Esophagus (tissue), 2 donors: ENCODE measurements at regions not wholly inside any gene's neighbourhood (a gene's known extent, or its start where the extent isn't known, plus 50 kb on each side); places are given as distances from the start of the nearest gene placed in this dataset.

Experiments used
- H3K27ac ChIP-seq, 2 donors: one replicate each; pipeline ENCODE4 v1.5.1; 2013; ENCODE audit warnings: low read depth in 2 of 2, mild to moderate bottlenecking in 2 of 2, inconsistent platforms in 1 of 2, low read length in 1 of 2, moderate library complexity in 1 of 2
- H3K27me3 ChIP-seq, 2 donors: one replicate each; pipeline ENCODE4 v1.6.1; 2013; ENCODE audit warnings: low read length in 2 of 2, control low read depth in 1 of 2, mild to moderate bottlenecking in 1 of 2; ENCODE audit not compliant: insufficient read depth in 2 of 2, control insufficient read depth in 1 of 2
- H3K36me3 ChIP-seq, 2 donors: one replicate each; pipeline ENCODE4 v1.6.1; 2013; ENCODE audit warnings: low read length in 1 of 2; ENCODE audit not compliant: control insufficient read depth in 2 of 2, insufficient read depth in 2 of 2
- H3K4me1 ChIP-seq, 2 donors: one replicate each; pipeline ENCODE4 v1.6.1; 2013; ENCODE audit warnings: low read length in 1 of 2; ENCODE audit not compliant: control insufficient read depth in 2 of 2, insufficient read depth in 2 of 2
- H3K4me3 ChIP-seq, 2 donors: one replicate each; pipeline ENCODE4 v1.5.1; 2013; ENCODE audit warnings: low read length in 2 of 2, mild to moderate bottlenecking in 2 of 2, low read depth in 1 of 2, moderate library complexity in 1 of 2
- H3K9me3 ChIP-seq, 2 donors: one replicate each; pipeline ENCODE4 v1.6.1; 2013; ENCODE audit warnings: mild to moderate bottlenecking in 2 of 2, low read depth in 1 of 2, low read length in 1 of 2, moderate library complexity in 1 of 2; ENCODE audit not compliant: control insufficient read depth in 2 of 2, insufficient read depth in 1 of 2
- WGBS, 2 donors: extraction: QIAGEN DNeasy Blood & Tissue Kit; methylation state at CpG; one replicate each; pipeline ENCODE4 v1.1.7; 2013; 5-methylcytosine and 5-hydroxymethylcytosine counted together
- donor health status: healthy with polysubstance abuse.
- donor health status: Bipolar disorder and iron deficiency.

DNA sequence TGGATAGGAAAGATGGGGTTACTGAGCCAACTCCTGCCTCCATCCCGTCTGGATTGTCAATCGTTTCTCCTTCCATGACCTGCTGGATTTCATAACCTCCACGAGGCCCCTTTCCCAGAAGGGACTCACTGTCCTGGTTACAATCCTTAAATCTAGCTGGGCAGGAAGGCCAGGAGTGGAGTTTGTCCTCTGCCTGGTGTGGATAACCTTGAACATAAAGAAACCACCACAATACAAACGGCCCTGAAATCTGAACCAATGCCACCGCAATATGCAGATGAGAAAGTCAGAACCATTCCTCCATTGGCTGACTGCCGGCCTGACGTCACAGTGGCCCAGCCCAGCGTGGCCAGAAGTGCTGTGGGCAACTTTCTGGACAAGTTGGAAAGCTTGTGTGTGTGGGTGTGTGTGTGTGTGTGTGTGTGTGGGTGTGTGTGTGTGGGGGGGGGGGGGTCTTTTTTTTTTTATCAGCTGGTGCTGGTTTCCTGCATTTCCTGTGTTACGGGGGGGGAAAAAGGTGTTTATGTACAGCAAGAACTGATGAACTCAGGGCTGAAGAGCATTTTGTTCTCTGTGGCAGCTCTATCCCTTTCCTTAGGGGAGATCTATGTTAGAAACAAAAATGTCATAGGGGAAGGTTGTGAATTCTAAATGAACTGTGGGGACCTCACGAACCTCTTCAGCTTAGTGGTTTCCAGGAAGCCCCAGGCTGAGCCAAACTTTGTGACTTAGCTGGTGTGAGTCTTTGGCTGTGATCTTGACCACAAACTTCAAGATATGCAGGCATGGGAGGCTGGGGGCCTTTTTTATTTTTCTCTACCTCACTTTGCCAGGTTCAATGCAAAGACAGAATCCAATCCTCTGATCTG is 81.6 kb upstream of the MED13L start:
- WGBS, 2 donors: 8 to 23% methylated on average over 10 of the region's 10 CpGs
- H3K9me3 ChIP-seq: no peaks in the 10 kb centered on the region
- H3K27ac ChIP-seq: peak overlapping the region; percentile 63 to 90
- H3K4me3 ChIP-seq: no peak overlapping the region
- peaks cover 0 to 2% of the 10 kb centered on the region in 2 donors for H3K4me1 ChIP-seq
- H3K36me3 ChIP-seq: no peaks in the 10 kb centered on the region
- H3K27me3 ChIP-seq: no peaks in the 10 kb centered on the region

GRCh38 chr12:116360579-116361413 is 83.3 kb upstream of the MED13L start:
- Histone ChIP-seq H3K27me3 (no peaks in the 10 kb centered on the region), H3K27ac (no peak overlapping the region), H3K9me3 (no peaks in the 10 kb centered on the region), H3K36me3 (no peaks in the 10 kb centered on the region), H3K4me3 (no peak overlapping the region), H3K4me1 (peaks cover 0 to 2% of the 10 kb centered on the region in 2 donors)
- 92 to 94% methylated on average over 6 of the region's 6 CpGs for WGBS, 2 donors

GRCh38 chr12:116361414-116362223 is 84.1 kb upstream of the MED13L start:
- no peak overlapping the region for H3K27ac ChIP-seq
- H3K4me1 ChIP-seq: peaks cover 0 to 2% of the 10 kb centered on the region in 2 donors
- no peaks in the 10 kb centered on the region for H3K27me3 ChIP-seq
- H3K4me3 ChIP-seq: no peak overlapping the region
- 78 to 80% methylated on average over 19 of the region's 19 CpGs for WGBS, 2 donors
- no peaks in the 10 kb centered on the region for H3K36me3 ChIP-seq
- no peaks in the 10 kb centered on the region for H3K9me3 ChIP-seq

GRCh38 chr12:116365114-116365513 is 87.6 kb upstream of the MED13L start:
- H3K27ac ChIP-seq: no peak overlapping the region
- no peak overlapping the region for H3K4me3 ChIP-seq
- H3K4me1 ChIP-seq: no peaks in the 10 kb centered on the region
- no peaks in the 10 kb centered on the region for H3K9me3 ChIP-seq
- 58 to 74% methylated on average over 2 of the region's 2 CpGs for WGBS, 2 donors
- H3K27me3 ChIP-seq: no peaks in the 10 kb centered on the region
- no peaks in the 10 kb centered on the region for H3K36me3 ChIP-seq

GRCh38 chr12:116365606-116366455 is 88.3 kb upstream of the MED13L start:
- Histone ChIP-seq H3K4me3 (no peak overlapping the region), H3K27ac (no peak overlapping the region), H3K27me3 (no peaks in the 10 kb centered on the region), H3K9me3 (no peaks in the 10 kb centered on the region), H3K36me3 (no peaks in the 10 kb centered on the region), H3K4me1 (no peaks in the 10 kb centered on the region)
- 88 to 90% methylated on average over 17 of the region's 17 CpGs for WGBS, 2 donors

DNA sequence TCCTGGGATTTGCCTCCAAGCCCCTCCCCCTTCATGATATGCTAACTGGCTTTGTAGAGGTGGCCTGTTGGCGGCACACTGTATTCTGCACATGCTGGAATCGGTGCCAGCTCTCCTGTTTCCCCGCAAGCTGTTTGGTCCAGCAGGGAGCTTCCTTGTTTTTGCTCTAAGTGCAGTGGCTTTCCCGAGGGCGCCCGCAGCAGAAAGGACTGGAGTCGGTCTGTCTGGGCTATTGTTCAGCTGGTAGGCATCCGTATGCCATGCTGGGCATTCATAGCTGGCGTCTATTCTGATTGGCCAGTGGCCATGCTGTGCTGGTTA is 88.9 kb upstream of the MED13L start:
- Histone ChIP-seq H3K4me1 (no peaks in the 10 kb centered on the region), H3K27me3 (no peaks in the 10 kb centered on the region), H3K27ac (no peak overlapping the region), H3K9me3 (no peaks in the 10 kb centered on the region), H3K4me3 (no peak overlapping the region), H3K36me3 (no peaks in the 10 kb centered on the region)
- WGBS, 2 donors: 55 to 75% methylated on average over 9 of the region's 9 CpGs

DNA sequence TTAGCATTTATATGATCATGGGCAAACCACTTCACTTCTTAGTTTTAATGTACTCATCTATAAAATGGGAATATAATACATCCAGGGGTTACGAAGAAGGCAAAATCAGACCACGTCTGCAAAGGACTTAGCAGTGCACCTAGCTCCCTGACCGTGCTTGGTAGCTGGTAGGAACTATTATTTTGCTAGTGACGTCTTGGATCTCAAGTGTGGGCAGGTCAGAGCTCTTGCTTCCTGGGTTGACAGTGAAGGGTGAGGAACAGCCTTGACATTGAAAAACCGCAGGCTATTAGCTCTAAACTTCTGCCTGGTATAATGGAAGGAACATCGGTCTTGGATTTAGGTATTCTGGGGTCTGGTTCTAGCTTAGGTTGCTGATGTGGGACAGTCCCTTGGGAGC is 89.3 kb upstream of the MED13L start:
- Histone ChIP-seq H3K9me3 (no peaks in the 10 kb centered on the region), H3K4me1 (no peaks in the 10 kb centered on the region), H3K27me3 (no peaks in the 10 kb centered on the region), H3K4me3 (no peak overlapping the region), H3K27ac (no peak overlapping the region), H3K36me3 (no peaks in the 10 kb centered on the region)
- WGBS, 2 donors: 85 to 91% methylated on average over 6 of the region's 6 CpGs

DNA sequence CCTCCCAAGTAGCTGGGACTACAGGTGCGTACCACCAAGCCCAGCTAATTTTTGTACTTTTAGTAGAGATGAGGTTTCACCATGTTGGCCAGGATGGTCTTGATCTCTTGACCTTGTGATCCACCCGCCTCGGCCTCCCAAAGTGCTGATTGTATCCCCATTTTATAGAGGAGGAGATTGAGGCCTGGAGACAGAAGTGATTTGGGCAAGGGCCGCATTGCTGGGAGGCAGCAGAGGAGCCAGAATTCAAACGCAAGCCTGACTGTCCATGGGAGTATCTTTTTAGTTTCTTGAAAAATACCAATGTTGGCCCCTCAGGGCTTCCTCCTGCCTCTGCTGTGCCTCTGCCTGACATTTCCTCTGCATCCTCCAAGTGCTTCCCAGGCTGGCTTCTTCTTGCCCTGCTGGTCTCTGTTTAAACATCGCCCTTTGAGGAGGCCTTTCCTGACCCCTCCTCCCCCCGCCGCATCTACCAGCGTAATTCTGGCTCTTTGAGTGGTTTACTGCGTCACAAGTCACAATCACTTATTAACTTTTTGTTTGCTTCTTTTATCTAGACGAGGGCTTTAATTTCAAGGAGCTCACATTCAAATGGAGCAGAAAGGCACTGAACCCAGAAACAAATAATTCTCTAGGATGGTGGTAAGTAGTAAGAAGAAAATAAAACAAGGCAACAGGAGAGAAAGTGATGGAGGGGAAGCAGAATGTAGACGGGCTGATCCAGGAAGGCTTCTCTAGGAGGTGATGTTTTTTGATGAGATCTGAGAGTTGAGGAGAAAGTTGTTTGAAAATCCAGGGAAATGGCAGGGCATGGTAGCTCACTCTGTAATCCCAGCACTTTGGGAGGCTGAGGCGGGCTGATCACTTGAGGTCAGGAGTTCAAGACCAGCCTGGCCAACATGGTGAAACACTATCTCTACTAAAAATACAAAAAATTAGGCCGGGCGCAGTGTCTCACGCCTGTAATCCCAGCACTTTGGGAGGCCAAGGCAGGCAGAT is 91.0 kb upstream of the MED13L start:
- no peak overlapping the region for H3K27ac ChIP-seq
- H3K36me3 ChIP-seq: no peaks in the 10 kb centered on the region
- no peak overlapping the region for H3K4me3 ChIP-seq
- no peaks in the 10 kb centered on the region for H3K4me1 ChIP-seq
- no peaks in the 10 kb centered on the region for H3K27me3 ChIP-seq
- 68 to 77% methylated on average over 16 of the region's 16 CpGs for WGBS, 2 donors
- H3K9me3 ChIP-seq: no peaks in the 10 kb centered on the region
